ENCODE measurements at regions not wholly inside any gene's neighbourhood (a gene's known extent, or its start where the extent isn't known, plus 50 kb on each side); places are given as distances from the start of the nearest gene placed in this dataset.

GRCh38 chr2:194002699-194003368 lies 1654.2 kb upstream of the SLC39A10 start:
- Histone ChIP-seq H4K12ac (ENCODE audit: low read depth, low read length) (no peak overlapping the region), H2AFZ (ENCODE audit: insufficient read depth, low read length, poor library complexity) (no peak overlapping the region), H3K27ac (ENCODE audit: low read depth, low read length) (no peak overlapping the region), H3K14ac (ENCODE audit: low read length) (no peak overlapping the region), H2BK12ac (ENCODE audit: low read length) (no peak overlapping the region), H2AK5ac (ENCODE audit: low read length) (no peak overlapping the region), H4K8ac (ENCODE audit: low read depth, low read length) (no peak overlapping the region), H3K4me2 (ENCODE audit: low read length) (no peak overlapping the region), H3K27me3 (ENCODE audit: insufficient read depth, low read length) (no peaks in the 10 kb centered on the region), H3K79me1 (ENCODE audit: low read length) (no peaks in the 10 kb centered on the region), H3K23ac (ENCODE audit: low read length) (no peak overlapping the region), H3K4ac (ENCODE audit: low read depth, low read length) (no peak overlapping the region), H2BK5ac (ENCODE audit: low read depth, low read length, poor library complexity) (no peak overlapping the region), H3K79me2 (ENCODE audit: control insufficient read depth, insufficient read depth, low read length, poor library complexity) (no peaks in the 10 kb centered on the region), H3K4me1 (ENCODE audit: control insufficient read depth in 1 of 2, insufficient read depth in 2 of 2, low read length in 2 of 2) (no peaks in the 10 kb centered on the region), H3K18ac (ENCODE audit: low read length) (no peak overlapping the region), H3K9ac (ENCODE audit: low read length) (no peak overlapping the region), H4K91ac (ENCODE audit: low read depth, low read length) (no peak overlapping the region), H3K36me3 (ENCODE audit: control insufficient read depth in 1 of 2, insufficient read depth in 2 of 2, low read length in 2 of 2) (no peaks in the 10 kb centered on the region), H2BK120ac (ENCODE audit: insufficient read depth, low read length, poor library complexity) (no peak overlapping the region), H3K4me3 (ENCODE audit: low read depth, low read length) (no peak overlapping the region), H3K9me3 (ENCODE audit: insufficient read depth, low read depth, low read length) (peaks cover 6% of the 10 kb centered on the region)
- no peak for DNase-seq
- no CpG with 5 or more reads among the region's 23 CpGs for WGBS (ENCODE audit: extremely low coverage, insufficient coverage, insufficient read length)

GRCh38 chr2:193990868-193991267 lies 1666.2 kb upstream of the SLC39A10 start:
- no peak overlapping the region for H3K4me3 ChIP-seq (ENCODE audit: low read depth, low read length)

DNA sequence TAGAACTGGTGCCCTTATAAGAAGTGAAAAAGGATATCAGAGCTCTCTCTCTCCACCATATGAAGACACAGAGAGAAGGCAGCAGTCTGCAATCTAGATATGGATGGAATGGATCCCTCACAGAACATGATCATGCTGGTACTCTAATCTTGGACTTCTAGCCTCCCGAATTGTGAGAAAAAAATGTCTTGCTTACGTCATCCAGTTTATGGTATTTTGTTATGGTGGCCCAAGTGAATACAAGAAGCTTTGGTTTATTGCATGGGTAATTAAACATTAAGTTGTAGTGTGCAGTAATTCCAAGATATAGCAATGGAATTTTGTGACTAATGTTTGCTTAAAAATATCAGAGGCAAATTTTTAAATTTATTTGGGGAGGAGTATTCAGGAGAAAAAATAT lies 1667.4 kb upstream of the SLC39A10 start:
- Histone ChIP-seq H3K4ac (ENCODE audit: low read depth, low read length) (no peak overlapping the region), H2BK5ac (ENCODE audit: low read depth, low read length, poor library complexity) (no peak overlapping the region), H3K27me3 (ENCODE audit: insufficient read depth, low read length) (no peaks in the 10 kb centered on the region), H3K27ac (ENCODE audit: low read depth, low read length) (no peak overlapping the region), H4K8ac (ENCODE audit: low read depth, low read length) (no peak overlapping the region), H3K4me2 (ENCODE audit: low read length) (no peak overlapping the region), H4K91ac (ENCODE audit: low read depth, low read length) (no peak overlapping the region), H3K14ac (ENCODE audit: low read length) (no peak overlapping the region), H2AFZ (ENCODE audit: insufficient read depth, low read length, poor library complexity) (no peak overlapping the region), H3K4me3 (ENCODE audit: low read depth, low read length) (no peak overlapping the region), H3K79me2 (ENCODE audit: control insufficient read depth, insufficient read depth, low read length, poor library complexity) (no peaks in the 10 kb centered on the region), H2BK120ac (ENCODE audit: insufficient read depth, low read length, poor library complexity) (no peak overlapping the region), H4K12ac (ENCODE audit: low read depth, low read length) (no peak overlapping the region), H3K36me3 (ENCODE audit: control insufficient read depth in 1 of 2, insufficient read depth in 2 of 2, low read length in 2 of 2) (no peaks in the 10 kb centered on the region), H3K9ac (ENCODE audit: low read length) (no peak overlapping the region), H3K79me1 (ENCODE audit: low read length) (no peaks in the 10 kb centered on the region), H3K4me1 (ENCODE audit: control insufficient read depth in 1 of 2, insufficient read depth in 2 of 2, low read length in 2 of 2) (no peaks in the 10 kb centered on the region), H2BK12ac (ENCODE audit: low read length) (no peak overlapping the region), H3K9me3 (ENCODE audit: insufficient read depth, low read depth, low read length) (no peaks in the 10 kb centered on the region), H3K23ac (ENCODE audit: low read length) (no peak overlapping the region), H3K18ac (ENCODE audit: low read length) (no peak overlapping the region), H2AK5ac (ENCODE audit: low read length) (no peak overlapping the region)
- DNase-seq = peak; percentile 74 to 95
- no CpG with 5 or more reads among the region's 2 CpGs for WGBS (ENCODE audit: extremely low coverage, insufficient coverage, insufficient read length)

More at GRCh38 chr2:193990868-193991267, 1666.2 kb upstream of the SLC39A10 start:
- H3K36me3 ChIP-seq (ENCODE audit: control insufficient read depth in 1 of 2, insufficient read depth in 2 of 2, low read length in 2 of 2) = no peaks in the 10 kb centered on the region
- H3K4me2 ChIP-seq (ENCODE audit: low read length) = no peak overlapping the region
- H2BK5ac ChIP-seq (ENCODE audit: low read depth, low read length, poor library complexity) = no peak overlapping the region
- no CpG with 5 or more reads among the region's 4 CpGs for WGBS (ENCODE audit: extremely low coverage, insufficient coverage, insufficient read length)
- no peak overlapping the region for H3K23ac ChIP-seq (ENCODE audit: low read length)
- no peak for DNase-seq
- no peak overlapping the region for H4K91ac ChIP-seq (ENCODE audit: low read depth, low read length)
- no peak overlapping the region for H3K4ac ChIP-seq (ENCODE audit: low read depth, low read length)
- no peak overlapping the region for H3K9ac ChIP-seq (ENCODE audit: low read length)
- H3K4me1 ChIP-seq (ENCODE audit: control insufficient read depth in 1 of 2, insufficient read depth in 2 of 2, low read length in 2 of 2) = no peaks in the 10 kb centered on the region
- no peaks in the 10 kb centered on the region for H3K9me3 ChIP-seq (ENCODE audit: insufficient read depth, low read depth, low read length)
- no peak overlapping the region for H2BK12ac ChIP-seq (ENCODE audit: low read length)
- no peak overlapping the region for H2AK5ac ChIP-seq (ENCODE audit: low read length)
- H3K18ac ChIP-seq (ENCODE audit: low read length) = no peak overlapping the region
- no peak overlapping the region for H4K8ac ChIP-seq (ENCODE audit: low read depth, low read length)
- no peak overlapping the region for H2BK120ac ChIP-seq (ENCODE audit: insufficient read depth, low read length, poor library complexity)
- no peaks in the 10 kb centered on the region for H3K79me2 ChIP-seq (ENCODE audit: control insufficient read depth, insufficient read depth, low read length, poor library complexity)
- no peak overlapping the region for H3K14ac ChIP-seq (ENCODE audit: low read length)
- H2AFZ ChIP-seq (ENCODE audit: insufficient read depth, low read length, poor library complexity) = no peak overlapping the region
- H4K12ac ChIP-seq (ENCODE audit: low read depth, low read length) = no peak overlapping the region
- no peaks in the 10 kb centered on the region for H3K79me1 ChIP-seq (ENCODE audit: low read length)
- H3K27ac ChIP-seq (ENCODE audit: low read depth, low read length) = no peak overlapping the region
- no peaks in the 10 kb centered on the region for H3K27me3 ChIP-seq (ENCODE audit: insufficient read depth, low read length)

DNA sequence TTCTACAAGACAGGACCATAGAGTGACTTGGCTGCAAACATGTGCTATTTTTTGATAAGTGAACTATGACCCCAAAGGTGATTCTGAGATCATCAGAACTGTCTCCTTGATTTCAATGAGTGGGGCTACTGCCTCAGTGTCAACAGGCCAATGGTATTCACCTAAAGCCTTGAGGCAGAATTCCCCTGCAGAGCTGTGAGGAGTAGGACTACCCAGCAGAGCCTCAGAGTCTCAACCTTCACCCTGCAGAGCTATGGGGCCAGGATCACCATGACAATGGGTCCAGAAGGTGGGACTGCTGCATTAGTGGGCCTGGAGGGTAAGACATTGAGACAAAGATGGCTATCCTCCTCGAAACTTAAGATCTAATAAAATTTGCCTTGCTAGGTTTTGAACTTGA lies 1668.2 kb upstream of the SLC39A10 start:
- Histone ChIP-seq H3K4ac (ENCODE audit: low read depth, low read length) (no peak overlapping the region), H3K18ac (ENCODE audit: low read length) (no peak overlapping the region), H3K9ac (ENCODE audit: low read length) (no peak overlapping the region), H2AK5ac (ENCODE audit: low read length) (no peak overlapping the region), H3K23ac (ENCODE audit: low read length) (no peak overlapping the region), H3K79me2 (ENCODE audit: control insufficient read depth, insufficient read depth, low read length, poor library complexity) (no peaks in the 10 kb centered on the region), H3K27ac (ENCODE audit: low read depth, low read length) (no peak overlapping the region), H2AFZ (ENCODE audit: insufficient read depth, low read length, poor library complexity) (no peak overlapping the region), H4K91ac (ENCODE audit: low read depth, low read length) (no peak overlapping the region), H2BK120ac (ENCODE audit: insufficient read depth, low read length, poor library complexity) (no peak overlapping the region), H2BK12ac (ENCODE audit: low read length) (no peak overlapping the region), H3K79me1 (ENCODE audit: low read length) (no peaks in the 10 kb centered on the region), H3K4me2 (ENCODE audit: low read length) (no peak overlapping the region), H3K14ac (ENCODE audit: low read length) (no peak overlapping the region), H3K4me3 (ENCODE audit: low read depth, low read length) (no peak overlapping the region), H3K9me3 (ENCODE audit: insufficient read depth, low read depth, low read length) (no peaks in the 10 kb centered on the region), H3K4me1 (ENCODE audit: control insufficient read depth in 1 of 2, insufficient read depth in 2 of 2, low read length in 2 of 2) (no peaks in the 10 kb centered on the region), H3K36me3 (ENCODE audit: control insufficient read depth in 1 of 2, insufficient read depth in 2 of 2, low read length in 2 of 2) (no peaks in the 10 kb centered on the region), H3K27me3 (ENCODE audit: insufficient read depth, low read length) (no peaks in the 10 kb centered on the region), H2BK5ac (ENCODE audit: low read depth, low read length, poor library complexity) (no peak overlapping the region), H4K12ac (ENCODE audit: low read depth, low read length) (no peak overlapping the region), H4K8ac (ENCODE audit: low read depth, low read length) (no peak overlapping the region)
- WGBS (ENCODE audit: extremely low coverage, insufficient coverage, insufficient read length) = no CpG with 5 or more reads among the region's 1 CpG
- peak in 1 of 2 donors; percentile 1 for DNase-seq

Data from trophoblast cell (in vitro differentiated cells and primary cell).